ENCODE measurements at regions not wholly inside any gene's neighbourhood (a gene's known extent, or its start where the extent isn't known, plus 50 kb on each side); places are given as distances from the start of the nearest gene placed in this dataset.

GRCh38 chr12:89977405-89978085 is 268.9 kb upstream of the ATP2B1 start:
- DNase-seq (ENCODE audit: extremely low spot score), result no peak
- H3K4me1 ChIP-seq (ENCODE audit: insufficient read depth), result no peaks in the 10 kb centered on the region
- H3K27ac ChIP-seq (ENCODE audit: low read depth), result no peak overlapping the region
- no peaks in the 10 kb centered on the region for H3K36me3 ChIP-seq (ENCODE audit: insufficient read depth)
- WGBS, result 31% methylated on average over 10 of the region's 10 CpGs
- H3K4me3 ChIP-seq (ENCODE audit: low read depth, low read length), result no peak overlapping the region

GRCh38 chr12:89976866-89977265 is 268.2 kb upstream of the ATP2B1 start:
- WGBS, result 85% methylated on average over 4 of the region's 4 CpGs
- DNase-seq (ENCODE audit: extremely low spot score), result no peak
- no peak overlapping the region for H3K27ac ChIP-seq (ENCODE audit: low read depth)
- H3K4me3 ChIP-seq (ENCODE audit: low read depth, low read length), result no peak overlapping the region
- H3K4me1 ChIP-seq (ENCODE audit: insufficient read depth), result no peaks in the 10 kb centered on the region
- no peaks in the 10 kb centered on the region for H3K36me3 ChIP-seq (ENCODE audit: insufficient read depth)

GRCh38 chr12:89975574-89975973 is 266.9 kb upstream of the ATP2B1 start:
- Histone ChIP-seq H3K27ac (ENCODE audit: low read depth) (no peak overlapping the region), H3K4me1 (ENCODE audit: insufficient read depth) (no peaks in the 10 kb centered on the region), H3K36me3 (ENCODE audit: insufficient read depth) (no peaks in the 10 kb centered on the region), H3K4me3 (ENCODE audit: low read depth, low read length) (no peak overlapping the region)
- WGBS, result 98% methylated on average over 4 of the region's 4 CpGs
- DNase-seq (ENCODE audit: extremely low spot score), result no peak

- Histone ChIP-seq H3K36me3 (ENCODE audit: insufficient read depth) (no peaks in the 10 kb centered on the region), H3K27ac (ENCODE audit: low read depth) (no peak overlapping the region), H3K4me1 (ENCODE audit: insufficient read depth) (no peaks in the 10 kb centered on the region), H3K4me3 (ENCODE audit: low read depth, low read length) (no peak overlapping the region)
- no peak for DNase-seq (ENCODE audit: extremely low spot score)
These were observed 263.2 kb upstream of the ATP2B1 start for GRCh38 chr12:89971880-89972279.

- no peaks in the 10 kb centered on the region for H3K4me1 ChIP-seq (ENCODE audit: insufficient read depth)
- no peak overlapping the region for H3K4me3 ChIP-seq (ENCODE audit: low read depth, low read length)
- H3K27ac ChIP-seq (ENCODE audit: low read depth), result no peak overlapping the region
- DNase-seq (ENCODE audit: extremely low spot score), result no peak
- H3K36me3 ChIP-seq (ENCODE audit: insufficient read depth), result no peaks in the 10 kb centered on the region
- WGBS, result 99% methylated on average over 1 of the region's 1 CpG
These were observed 262.1 kb upstream of the ATP2B1 start for GRCh38 chr12:89970722-89971121.

GRCh38 chr12:89969093-89969492 is 260.5 kb upstream of the ATP2B1 start:
- Histone ChIP-seq H3K36me3 (ENCODE audit: insufficient read depth) (no peaks in the 10 kb centered on the region), H3K4me3 (ENCODE audit: low read depth, low read length) (no peak overlapping the region), H3K27ac (ENCODE audit: low read depth) (no peak overlapping the region), H3K4me1 (ENCODE audit: insufficient read depth) (no peaks in the 10 kb centered on the region)
- DNase-seq (ENCODE audit: extremely low spot score), result no peak
- 83% methylated on average over 4 of the region's 4 CpGs for WGBS

GRCh38 chr12:89968151-89968700 is 259.6 kb upstream of the ATP2B1 start:
- 85% methylated on average over 6 of the region's 6 CpGs for WGBS
- no peak overlapping the region for H3K4me3 ChIP-seq (ENCODE audit: low read depth, low read length)
- H3K36me3 ChIP-seq (ENCODE audit: insufficient read depth), result no peaks in the 10 kb centered on the region
- no peak for DNase-seq (ENCODE audit: extremely low spot score)
- no peaks in the 10 kb centered on the region for H3K4me1 ChIP-seq (ENCODE audit: insufficient read depth)
- no peak overlapping the region for H3K27ac ChIP-seq (ENCODE audit: low read depth)

- Histone ChIP-seq H3K4me3 (ENCODE audit: low read depth, low read length) (no peak overlapping the region), H3K27ac (ENCODE audit: low read depth) (no peak overlapping the region), H3K4me1 (ENCODE audit: insufficient read depth) (no peaks in the 10 kb centered on the region), H3K36me3 (ENCODE audit: insufficient read depth) (no peaks in the 10 kb centered on the region)
- DNase-seq (ENCODE audit: extremely low spot score), result no peak
- 91% methylated on average over 4 of the region's 4 CpGs for WGBS
These were observed 258.0 kb upstream of the ATP2B1 start for GRCh38 chr12:89966495-89967240.

- DNase-seq (ENCODE audit: extremely low spot score), result no peak
- H3K4me3 ChIP-seq (ENCODE audit: low read depth, low read length), result no peak overlapping the region
- no peaks in the 10 kb centered on the region for H3K36me3 ChIP-seq (ENCODE audit: insufficient read depth)
- H3K27ac ChIP-seq (ENCODE audit: low read depth), result no peak overlapping the region
- no peaks in the 10 kb centered on the region for H3K4me1 ChIP-seq (ENCODE audit: insufficient read depth)
- 95% methylated on average over 2 of the region's 2 CpGs for WGBS
These were observed 257.4 kb upstream of the ATP2B1 start for GRCh38 chr12:89965993-89966392.

- Histone ChIP-seq H3K27ac (ENCODE audit: low read depth) (no peak overlapping the region), H3K36me3 (ENCODE audit: insufficient read depth) (no peaks in the 10 kb centered on the region), H3K4me1 (ENCODE audit: insufficient read depth) (no peaks in the 10 kb centered on the region), H3K4me3 (ENCODE audit: low read depth, low read length) (no peak overlapping the region)
- DNase-seq (ENCODE audit: extremely low spot score), result no peak
- 87% methylated on average over 4 of the region's 4 CpGs for WGBS
These were observed 254.0 kb upstream of the ATP2B1 start for GRCh38 chr12:89962648-89963047.

GRCh38 chr12:89960607-89961394 is 252.2 kb upstream of the ATP2B1 start:
- no peak overlapping the region for H3K4me3 ChIP-seq (ENCODE audit: low read depth, low read length)
- no peak for DNase-seq (ENCODE audit: extremely low spot score)
- no peaks in the 10 kb centered on the region for H3K4me1 ChIP-seq (ENCODE audit: insufficient read depth)
- H3K36me3 ChIP-seq (ENCODE audit: insufficient read depth), result no peaks in the 10 kb centered on the region
- H3K27ac ChIP-seq (ENCODE audit: low read depth), result no peak overlapping the region
- WGBS, result 77% methylated on average over 2 of the region's 2 CpGs

- Histone ChIP-seq H3K4me1 (ENCODE audit: insufficient read depth) (no peaks in the 10 kb centered on the region), H3K27ac (ENCODE audit: low read depth) (no peak overlapping the region), H3K36me3 (ENCODE audit: insufficient read depth) (no peaks in the 10 kb centered on the region), H3K4me3 (ENCODE audit: low read depth, low read length) (no peak overlapping the region)
- 66% methylated on average over 2 of the region's 2 CpGs for WGBS
- no peak for DNase-seq (ENCODE audit: extremely low spot score)
These were observed 251.4 kb upstream of the ATP2B1 start for GRCh38 chr12:89960011-89960507.

- no peak overlapping the region for H3K4me3 ChIP-seq (ENCODE audit: low read depth, low read length)
- 38% methylated on average over 1 of the region's 1 CpG for WGBS
- H3K36me3 ChIP-seq (ENCODE audit: insufficient read depth), result no peaks in the 10 kb centered on the region
- no peak for DNase-seq (ENCODE audit: extremely low spot score)
- no peak overlapping the region for H3K27ac ChIP-seq (ENCODE audit: low read depth)
- H3K4me1 ChIP-seq (ENCODE audit: insufficient read depth), result no peaks in the 10 kb centered on the region
These were observed 250.5 kb upstream of the ATP2B1 start for GRCh38 chr12:89959179-89959578.
